OCI-LY1 (cell line): ENCODE measurements at regions not wholly inside any gene's neighbourhood (a gene's known extent, or its start where the extent isn't known, plus 50 kb on each side); places are given as distances from the start of the nearest gene placed in this dataset.

Experiments
- EZH2 ChIP-seq: fragments of 200-600 bp; sonication (generic), shearing (Covaris generic); IDR thresholded peaks from 2 replicates; pipeline ENCODE4 v1.8.0; 2017; ENCODE audit warnings: borderline replicate concordance, mixed run types, mild to moderate bottlenecking, antibody characterized with exemption, low read length, moderate library complexity, mixed read lengths
- TF ChIP-seq, protein P1 (sequence below): fragments of 200-600 bp; sonication (generic), shearing (Covaris generic); IDR thresholded peaks from 2 replicates; pipeline ENCODE4 v1.5.1; 2017; ENCODE audit warnings: mild to moderate bottlenecking, antibody characterized with exemption, low read length, moderate library complexity, mixed read lengths

DNA sequence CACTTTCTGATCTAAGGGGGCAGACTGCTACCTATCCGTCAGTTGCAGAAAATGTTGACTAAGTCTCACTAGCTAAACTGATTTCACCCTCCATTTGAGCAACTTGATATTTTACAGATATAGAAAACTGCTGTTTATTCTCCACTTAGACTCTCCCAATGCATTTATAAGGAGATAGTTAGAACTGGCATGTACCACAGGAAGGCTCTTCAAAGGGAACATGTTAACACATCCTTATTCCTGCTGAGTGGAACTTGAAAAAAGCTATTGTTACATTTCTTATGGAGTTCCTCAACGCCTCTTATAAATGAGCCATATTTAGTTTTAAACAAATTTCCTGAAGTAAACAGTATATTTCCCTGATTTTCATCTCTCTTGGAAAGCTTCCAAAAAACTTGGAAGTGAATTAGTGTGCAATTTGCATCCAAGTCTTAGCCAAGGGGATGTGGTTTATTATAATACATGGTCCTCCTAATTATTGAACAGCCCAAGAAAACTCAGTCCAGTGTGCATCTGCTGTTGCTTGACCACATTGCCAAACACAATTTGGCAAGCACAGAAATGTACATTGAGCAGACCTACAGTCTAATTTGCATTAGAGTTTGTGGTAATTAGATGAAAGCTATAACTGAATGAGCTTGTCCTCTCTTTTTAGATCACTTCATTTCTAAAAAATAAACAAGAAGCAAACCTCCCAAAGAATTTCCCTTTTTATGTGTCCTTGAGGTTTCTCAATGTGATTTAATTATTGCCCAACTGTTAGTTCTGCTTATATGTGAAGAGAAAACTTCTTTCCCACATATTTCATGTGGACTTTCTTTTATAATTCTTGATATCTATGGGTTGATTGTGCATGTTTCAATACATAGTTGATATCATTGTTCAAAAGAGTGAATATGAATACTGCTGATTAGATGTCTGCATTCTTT, 72.6 kb upstream of the DPH6 start:
- TF ChIP-seq, protein P1, sequence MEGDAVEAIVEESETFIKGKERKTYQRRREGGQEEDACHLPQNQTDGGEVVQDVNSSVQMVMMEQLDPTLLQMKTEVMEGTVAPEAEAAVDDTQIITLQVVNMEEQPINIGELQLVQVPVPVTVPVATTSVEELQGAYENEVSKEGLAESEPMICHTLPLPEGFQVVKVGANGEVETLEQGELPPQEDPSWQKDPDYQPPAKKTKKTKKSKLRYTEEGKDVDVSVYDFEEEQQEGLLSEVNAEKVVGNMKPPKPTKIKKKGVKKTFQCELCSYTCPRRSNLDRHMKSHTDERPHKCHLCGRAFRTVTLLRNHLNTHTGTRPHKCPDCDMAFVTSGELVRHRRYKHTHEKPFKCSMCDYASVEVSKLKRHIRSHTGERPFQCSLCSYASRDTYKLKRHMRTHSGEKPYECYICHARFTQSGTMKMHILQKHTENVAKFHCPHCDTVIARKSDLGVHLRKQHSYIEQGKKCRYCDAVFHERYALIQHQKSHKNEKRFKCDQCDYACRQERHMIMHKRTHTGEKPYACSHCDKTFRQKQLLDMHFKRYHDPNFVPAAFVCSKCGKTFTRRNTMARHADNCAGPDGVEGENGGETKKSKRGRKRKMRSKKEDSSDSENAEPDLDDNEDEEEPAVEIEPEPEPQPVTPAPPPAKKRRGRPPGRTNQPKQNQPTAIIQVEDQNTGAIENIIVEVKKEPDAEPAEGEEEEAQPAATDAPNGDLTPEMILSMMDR: no peak
- TF ChIP-seq EZH2: no peak
